Heart left ventricle (tissue), 16 donors: ENCODE measurements at regions not wholly inside any gene's neighbourhood (a gene's known extent, or its start where the extent isn't known, plus 50 kb on each side); places are given as distances from the start of the nearest gene placed in this dataset.

Source experiments
- ATAC-seq, 4 donors: fragments of 200-7000 bp; cut with Tn5 transposase; one replicate each; pipeline ENCODE4 v1.9.1; 2020 to 2022; ENCODE audit warnings: moderate library complexity in 4 of 4, mild to moderate bottlenecking in 3 of 4, moderate number of reproducible peaks in 1 of 4
- DNase-seq, 5 donors: peaks; one replicate each; pipeline ENCODE4 v3.0.0-alpha.2; 2020
- H3K27ac ChIP-seq, 12 donors: fragments of 200-600 bp; sonication (generic) in 4 of 12; one replicate each; pipeline versions ENCODE4 v1.5.0 to v1.8.0; 2016 to 2022; ENCODE audit warnings: mild to moderate bottlenecking in 2 of 12
- H3K27me3 ChIP-seq, 9 donors: fragments of 200-600 bp; sonication (generic) in 2 of 9; one replicate each; pipeline versions ENCODE4 v1.5.1 to v1.8.0; 2016 to 2022; ENCODE audit warnings: mild to moderate bottlenecking in 3 of 9
- H3K36me3 ChIP-seq, 9 donors: fragments of 200-600 bp; sonication (generic) in 2 of 9; one replicate each; pipeline versions ENCODE4 v1.5.0 to v1.8.0; 2018 to 2022; ENCODE audit warnings: mild to moderate bottlenecking in 2 of 9
- H3K4me1 ChIP-seq, 12 donors: fragments of 200-600 bp; sonication (generic) in 4 of 12; one replicate each; pipeline versions ENCODE4 v1.5.0 to v1.8.0; 2016 to 2022; ENCODE audit warnings: mild to moderate bottlenecking in 3 of 12
- H3K4me3 ChIP-seq, 12 donors: fragments of 200-600 bp; sonication (generic) in 4 of 12; one replicate each; pipeline versions ENCODE4 v1.5.0 to v1.8.0; 2017 to 2022; ENCODE audit warnings: mild to moderate bottlenecking in 9 of 12, moderate library complexity in 4 of 12
- H3K9me3 ChIP-seq, 12 donors: fragments of 200-600 bp; sonication (generic) in 4 of 12; one replicate each; pipeline versions ENCODE4 v1.5.0 to v1.8.0; 2016 to 2022; ENCODE audit warnings: mild to moderate bottlenecking in 1 of 12
- CTCF ChIP-seq, 12 donors: fragments of 200-600 bp; sonication (generic) in 4 of 12; IDR thresholded peaks; one replicate each; pipeline versions ENCODE4 v1.5.0 to v1.8.0; 2018 to 2022; ENCODE audit warnings: antibody characterized with exemption in 12 of 12, mild to moderate bottlenecking in 5 of 12
- POLR2A ChIP-seq, 2 donors: fragments of 450-650 bp; IDR thresholded peaks; one replicate each; pipeline ENCODE4 v1.6.1; 2017; ENCODE audit warnings: antibody characterized with exemption in 2 of 2, mild to moderate bottlenecking in 2 of 2, moderate library complexity in 2 of 2
- WGBS, 4 donors: extraction: QIAGEN DNeasy Blood & Tissue Kit in 2 of 4; methylation state at CpG; one replicate each; pipeline versions ENCODE4 v1.1.5 to v1.1.7; 2013 to 2018; 5-methylcytosine and 5-hydroxymethylcytosine counted together
- intact Hi-C, 10 donors: fragments of 100-400 bp; cut with DNase I; formaldehyde crosslinking; loops; one replicate each; pipeline versions ENCODE4 v1.11.1 to v1.14.2; 2022
- donor health status: ischemic (EF 13 %, LVEDD 7.1; RV severe dilation, severe dysfunction).
- donor health status: healthy with polysubstance abuse.
- donor health status: DM: no; HTN: yes; CAD: no.
- donor health status: DM: no; HTN: no; CAD: no.
- donor health status: ischemic (EF 25% LVEDD 6.9; RV normal size, moderate dysfunction).
- donor health status: ischemic (EF 25% LVEDD 5.7; RV mildly dilated, moderate dysfunction).
- donor health status: healthy.
- donor health status: DM: yes; HTN: yes; CAD: no.
- donor health status: ischemic (EF 35%, LVEDD 5.7; RV mildly dilated, moderate dysfunction).
- donor health status: nonischemic (EF 11% LVEDD 7.7; RV severe dilation, severe dysfunction).
- donor health status: DM: yes; HTN: yes; CAD: no.
- donor health status: PGD.
- donor health status: ischemic (EF 29% LVEDD 5.4; RV normal size, mild dysfunction).
- donor health status: nonischemic (EF 23%, LVEDD 6.1; RV moderate dilation, normal function).

GRCh38 chr6:15081447-15081846 is 164.4 kb upstream of the JARID2 start:
- peaks cover 0 to 10% (median 0%) of the 10 kb centered on the region in 12 donors for H3K4me1 ChIP-seq
- 68 to 82% (median 80%) methylated on average over 2 of the region's 2 CpGs for WGBS, 4 donors
- TF ChIP-seq CTCF (IDR thresholded peaks at IDR 0.05) (no peak), POLR2A (IDR thresholded peaks at IDR 0.05) (no peak)
- no peak overlapping the region for H3K27ac ChIP-seq
- H3K27me3 ChIP-seq: no peaks in the 10 kb centered on the region
- H3K9me3 ChIP-seq: no peaks in the 10 kb centered on the region
- no peak overlapping the region for H3K4me3 ChIP-seq
- no peak for DNase-seq
- no peaks in the 10 kb centered on the region for H3K36me3 ChIP-seq
- no peak for ATAC-seq
- intact Hi-C loops: no loop called here

- peaks cover 0 to 22% (median 0%) of the 10 kb centered on the region in 12 donors for H3K4me1 ChIP-seq
- TF ChIP-seq POLR2A (IDR thresholded peaks at IDR 0.05) (no peak), CTCF (IDR thresholded peaks at IDR 0.05) (no peak)
- intact Hi-C loops: no loop called here
- no peak for DNase-seq
- ATAC-seq: no peak
- WGBS, 4 donors: 89 to 92% (median 90%) methylated on average over 8 of the region's 8 CpGs
- no peaks in the 10 kb centered on the region for H3K36me3 ChIP-seq
- H3K9me3 ChIP-seq: no peaks in the 10 kb centered on the region
- no peak overlapping the region for H3K27ac ChIP-seq
- H3K27me3 ChIP-seq: no peaks in the 10 kb centered on the region
- no peak overlapping the region for H3K4me3 ChIP-seq
Measured at GRCh38 chr6:15082708-15083107, 163.2 kb upstream of the JARID2 start.

GRCh38 chr6:15086348-15087158 is 159.3 kb upstream of the JARID2 start:
- Histone ChIP-seq H3K27ac (no peak overlapping the region), H3K27me3 (no peaks in the 10 kb centered on the region), H3K9me3 (no peaks in the 10 kb centered on the region), H3K4me3 (no peak overlapping the region), H3K36me3 (no peaks in the 10 kb centered on the region), H3K4me1 (peaks cover 0 to 43% (median 0%) of the 10 kb centered on the region in 12 donors)
- intact Hi-C loops: no loop called here
- no peak for TF ChIP-seq CTCF (IDR thresholded peaks at IDR 0.05)
- TF ChIP-seq POLR2A (IDR thresholded peaks at IDR 0.05): no peak
- DNase-seq (no peak), ATAC-seq (no peak)
- WGBS, 4 donors: 59 to 69% (median 65%) methylated on average over 12 of the region's 12 CpGs

- 91 to 93% (median 92%) methylated on average over 5 of the region's 5 CpGs for WGBS, 4 donors
- Histone ChIP-seq H3K36me3 (no peaks in the 10 kb centered on the region), H3K27me3 (no peaks in the 10 kb centered on the region), H3K27ac (no peak overlapping the region), H3K4me3 (no peak overlapping the region), H3K4me1 (peaks cover 0 to 43% (median 0%) of the 10 kb centered on the region in 12 donors), H3K9me3 (no peaks in the 10 kb centered on the region)
- no peak for ATAC-seq
- intact Hi-C loops: no loop called here
- no peak for TF ChIP-seq POLR2A (IDR thresholded peaks at IDR 0.05)
- no peak for TF ChIP-seq CTCF (IDR thresholded peaks at IDR 0.05)
- DNase-seq: no peak
Measured at GRCh38 chr6:15087186-15087589, 158.7 kb upstream of the JARID2 start.
